Nephron progenitor cell (in vitro differentiated cells): ENCODE measurements at regions not wholly inside any gene's neighbourhood (a gene's known extent, or its start where the extent isn't known, plus 50 kb on each side); places are given as distances from the start of the nearest gene placed in this dataset.
"Not testable (repeated sequence)": the region's sequence is repeated elsewhere in the genome, so short reads cannot be mapped to it uniquely, and the experiment has no call there.

ENCODE experiments used
- DNase-seq: peaks from one replicate; pipeline ENCODE4 v3.0.0; 2021
- H3K27ac Mint-ChIP-seq: 2 replicates; pipeline ENCODE4 v1.8.0; 2021; ENCODE audit warnings: mild to moderate bottlenecking, moderate library complexity, mixed read lengths
- H3K27me3 Mint-ChIP-seq: 2 replicates; pipeline ENCODE4 v1.8.0; 2021; ENCODE audit warnings: mild to moderate bottlenecking, low read depth, mixed read lengths; ENCODE audit not compliant: poor library complexity
- H3K36me3 Mint-ChIP-seq: 2 replicates; pipeline ENCODE4 v1.8.0; 2021; ENCODE audit warnings: low read depth, mixed read lengths
- H3K4me1 Mint-ChIP-seq: 2 replicates; pipeline ENCODE4 v1.8.0; 2021; ENCODE audit warnings: mixed read lengths
- H3K4me3 Mint-ChIP-seq: 2 replicates; pipeline ENCODE4 v1.8.0; 2021; ENCODE audit warnings: mild to moderate bottlenecking, moderate library complexity, mixed read lengths
- H3K9me3 Mint-ChIP-seq: 2 replicates; pipeline ENCODE4 v1.8.0; 2021; ENCODE audit warnings: mild to moderate bottlenecking, moderate library complexity, mixed read lengths
- TF ChIP-seq, protein P1 (sequence below): fragments of 200-600 bp; sonication (generic); IDR thresholded peaks from 2 replicates; pipeline ENCODE4 v1.5.0; 2021; ENCODE audit warnings: antibody characterized with exemption

DNA sequence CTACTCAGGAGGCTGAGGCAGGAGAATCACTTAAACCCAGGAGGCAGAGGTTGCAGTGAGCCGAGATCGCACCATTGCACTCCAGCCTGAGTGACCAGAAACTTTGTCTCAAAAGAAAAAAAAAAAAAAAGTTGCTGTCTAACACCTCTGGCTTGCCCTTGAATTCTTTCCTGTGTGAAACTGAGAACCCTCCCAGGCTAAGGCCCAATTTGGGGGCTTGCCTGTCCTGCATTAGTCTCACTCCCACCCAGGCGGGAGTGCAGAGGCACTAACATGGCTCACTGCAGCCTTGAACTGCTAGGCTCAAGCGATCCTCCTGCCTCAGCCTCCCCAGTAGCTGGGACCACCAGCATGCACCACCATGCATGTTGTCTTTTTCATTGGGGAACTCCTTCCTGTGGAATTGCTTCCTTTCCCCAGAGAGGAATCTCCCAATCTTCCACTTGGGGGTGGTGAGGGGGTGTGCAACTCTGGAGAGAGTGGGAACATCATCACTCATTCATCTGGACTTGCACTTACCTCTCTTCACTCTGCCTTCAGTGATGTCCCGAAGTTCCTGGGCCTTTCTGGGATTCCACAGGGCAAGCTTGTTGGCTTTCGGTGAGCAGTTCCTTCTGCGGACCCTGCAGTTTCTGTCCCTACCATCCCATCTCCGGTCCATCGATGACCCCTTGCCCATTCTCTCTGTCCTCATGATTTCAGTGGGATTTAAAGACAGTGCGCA lies 62.1 kb upstream of the CREB3L1 start:
- H3K4me3 Mint-ChIP-seq, result no peak overlapping the region
- TF ChIP-seq, protein P1, sequence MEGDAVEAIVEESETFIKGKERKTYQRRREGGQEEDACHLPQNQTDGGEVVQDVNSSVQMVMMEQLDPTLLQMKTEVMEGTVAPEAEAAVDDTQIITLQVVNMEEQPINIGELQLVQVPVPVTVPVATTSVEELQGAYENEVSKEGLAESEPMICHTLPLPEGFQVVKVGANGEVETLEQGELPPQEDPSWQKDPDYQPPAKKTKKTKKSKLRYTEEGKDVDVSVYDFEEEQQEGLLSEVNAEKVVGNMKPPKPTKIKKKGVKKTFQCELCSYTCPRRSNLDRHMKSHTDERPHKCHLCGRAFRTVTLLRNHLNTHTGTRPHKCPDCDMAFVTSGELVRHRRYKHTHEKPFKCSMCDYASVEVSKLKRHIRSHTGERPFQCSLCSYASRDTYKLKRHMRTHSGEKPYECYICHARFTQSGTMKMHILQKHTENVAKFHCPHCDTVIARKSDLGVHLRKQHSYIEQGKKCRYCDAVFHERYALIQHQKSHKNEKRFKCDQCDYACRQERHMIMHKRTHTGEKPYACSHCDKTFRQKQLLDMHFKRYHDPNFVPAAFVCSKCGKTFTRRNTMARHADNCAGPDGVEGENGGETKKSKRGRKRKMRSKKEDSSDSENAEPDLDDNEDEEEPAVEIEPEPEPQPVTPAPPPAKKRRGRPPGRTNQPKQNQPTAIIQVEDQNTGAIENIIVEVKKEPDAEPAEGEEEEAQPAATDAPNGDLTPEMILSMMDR, result no peak
- no peak for DNase-seq
- H3K27ac Mint-ChIP-seq, result no peak overlapping the region
- peaks cover 8% of the 10 kb centered on the region for H3K27me3 Mint-ChIP-seq
- H3K4me1 Mint-ChIP-seq, result peaks cover 18% of the 10 kb centered on the region
- H3K36me3 Mint-ChIP-seq, result no peaks in the 10 kb centered on the region
- no peaks in the 10 kb centered on the region for H3K9me3 Mint-ChIP-seq

DNA sequence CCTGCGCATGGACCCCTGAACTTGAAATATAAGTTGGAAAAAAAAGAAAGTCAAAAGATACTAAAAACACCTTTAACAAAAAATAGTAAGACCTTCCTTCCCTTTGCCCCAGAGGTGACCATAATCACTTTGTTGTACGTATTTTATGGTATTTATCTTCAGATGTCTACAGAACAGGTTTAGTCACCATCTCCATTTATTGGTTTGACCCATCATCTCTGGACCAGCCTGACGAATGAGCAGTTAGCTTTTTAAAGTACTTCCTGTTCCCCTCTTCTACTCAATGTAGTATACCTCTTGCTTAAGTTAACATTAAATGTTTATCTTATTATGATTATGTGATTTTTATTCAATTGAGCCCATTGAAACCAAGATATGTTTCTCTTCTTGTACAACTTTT lies 64.7 kb upstream of the CREB3L1 start:
- Mint-ChIP-seq H3K27me3 (peaks cover 5% of the 10 kb centered on the region), H3K27ac (no peak overlapping the region), H3K4me3 (no peak overlapping the region), H3K36me3 (no peaks in the 10 kb centered on the region), H3K9me3 (no peaks in the 10 kb centered on the region), H3K4me1 (peaks cover 23% of the 10 kb centered on the region)
- TF ChIP-seq, protein P1, result no peak
- no peak for DNase-seq

DNA sequence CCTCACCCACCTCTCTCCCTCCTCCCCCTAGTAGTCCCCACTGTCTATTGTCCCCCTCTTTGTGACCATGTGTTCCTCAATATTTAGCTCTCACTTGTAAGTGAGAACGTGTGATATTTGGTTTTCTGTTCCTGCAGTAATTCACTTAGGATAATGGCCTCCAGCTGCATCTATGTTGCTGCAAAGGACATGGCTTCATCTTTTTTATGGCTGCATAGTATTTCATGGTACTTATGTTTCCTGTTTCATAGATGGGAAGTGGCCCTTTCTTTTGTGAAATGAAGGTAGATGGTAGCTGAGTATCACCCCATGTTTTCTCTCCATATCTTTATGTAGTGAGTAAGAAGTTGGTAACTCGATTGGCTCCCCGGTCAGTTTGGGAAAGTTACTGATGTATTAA lies 66.6 kb upstream of the CREB3L1 start:
- no peak overlapping the region for H3K4me3 Mint-ChIP-seq
- H3K4me1 Mint-ChIP-seq, result peaks cover 10% of the 10 kb centered on the region
- H3K27me3 Mint-ChIP-seq, result peaks cover 5% of the 10 kb centered on the region
- H3K36me3 Mint-ChIP-seq, result no peaks in the 10 kb centered on the region
- H3K27ac Mint-ChIP-seq, result no peak overlapping the region
- no peak for DNase-seq
- TF ChIP-seq, protein P1, result no peak
- H3K9me3 Mint-ChIP-seq, result no peaks in the 10 kb centered on the region

DNA sequence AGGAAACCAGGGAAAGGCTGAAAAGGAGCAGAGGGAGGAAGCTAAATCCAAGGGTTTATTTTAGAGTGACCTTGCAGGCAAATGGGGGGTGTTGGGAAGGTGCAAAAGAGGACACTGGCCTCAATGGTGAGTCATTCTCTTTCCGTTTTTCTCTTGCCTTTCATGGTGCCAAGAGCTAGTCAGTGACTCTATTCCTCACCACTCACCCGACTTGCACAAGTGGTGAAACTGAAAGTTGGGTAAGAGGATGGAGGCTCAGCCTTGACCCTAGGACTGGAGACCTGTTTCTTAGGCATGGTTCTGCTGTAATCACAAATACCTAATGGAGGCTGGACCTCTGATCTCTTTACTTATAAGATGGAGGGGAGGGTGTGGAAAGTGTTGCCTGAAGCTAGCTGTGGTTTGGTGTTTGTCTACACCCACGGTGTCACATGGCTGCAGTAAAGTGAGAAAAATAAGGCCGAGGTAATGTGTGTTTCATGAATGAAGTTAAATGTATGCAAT lies 67.3 kb upstream of the CREB3L1 start:
- DNase-seq, result no peak
- Mint-ChIP-seq H3K27me3 (peaks cover 5% of the 10 kb centered on the region), H3K27ac (no peak overlapping the region), H3K9me3 (no peaks in the 10 kb centered on the region), H3K4me1 (peaks cover 5% of the 10 kb centered on the region), H3K4me3 (no peak overlapping the region), H3K36me3 (no peaks in the 10 kb centered on the region)
- TF ChIP-seq, protein P1, result no peak

DNA sequence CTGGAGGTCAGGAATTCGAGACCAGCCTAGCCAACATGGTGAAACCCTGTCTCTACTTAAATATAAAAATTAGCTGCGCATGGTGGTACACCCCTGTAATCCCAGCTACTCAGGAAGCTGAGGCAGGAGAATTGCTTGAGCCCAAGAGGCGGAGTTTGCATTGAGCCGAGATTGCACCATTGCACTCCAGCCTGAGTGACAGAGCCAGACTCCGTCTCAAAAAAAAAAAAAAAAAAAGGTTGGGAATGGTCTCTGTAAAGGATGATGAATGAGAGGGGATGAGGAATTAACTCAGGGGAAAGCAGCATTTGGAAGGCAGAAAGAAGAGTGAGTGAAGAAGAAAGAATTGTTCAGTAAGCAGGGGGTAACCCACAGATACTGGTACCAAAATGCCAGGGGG lies 67.8 kb upstream of the CREB3L1 start:
- not testable (repeated sequence) for H3K9me3 Mint-ChIP-seq, H3K27me3 Mint-ChIP-seq, H3K36me3 Mint-ChIP-seq, DNase-seq, H3K4me1 Mint-ChIP-seq, H3K27ac Mint-ChIP-seq, H3K4me3 Mint-ChIP-seq

DNA sequence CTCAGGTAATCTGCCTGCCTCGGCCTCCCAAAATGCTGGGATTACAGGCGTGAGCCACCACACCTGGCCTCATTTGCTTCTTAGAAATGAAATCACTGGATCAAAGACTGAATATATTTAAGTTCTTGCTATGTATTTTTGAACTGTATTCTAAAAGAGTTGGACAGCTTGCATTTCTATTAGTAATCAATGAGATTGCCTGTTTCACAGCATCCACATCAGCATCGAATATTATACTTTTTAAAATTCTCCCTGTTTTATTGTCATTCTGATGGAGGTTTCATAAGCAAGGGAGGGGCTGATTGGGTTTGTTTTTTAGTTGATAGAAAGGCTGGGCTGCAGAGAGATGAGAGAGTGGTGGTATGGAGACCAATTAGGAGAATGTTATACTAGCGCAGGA lies 68.7 kb upstream of the CREB3L1 start:
- H3K27ac Mint-ChIP-seq, result no peak overlapping the region
- no peak for DNase-seq
- no peaks in the 10 kb centered on the region for H3K36me3 Mint-ChIP-seq
- no peak overlapping the region for H3K4me3 Mint-ChIP-seq
- H3K27me3 Mint-ChIP-seq, result peaks cover 13% of the 10 kb centered on the region
- H3K9me3 Mint-ChIP-seq, result no peaks in the 10 kb centered on the region
- TF ChIP-seq, protein P1, result no peak
- peaks cover 5% of the 10 kb centered on the region for H3K4me1 Mint-ChIP-seq
